ENCODE measurements at regions not wholly inside any gene's neighbourhood (a gene's known extent, or its start where the extent isn't known, plus 50 kb on each side); places are given as distances from the start of the nearest gene placed in this dataset.
"Not testable (repeated sequence)": the region's sequence is repeated elsewhere in the genome, so short reads cannot be mapped to it uniquely, and the experiment has no call there.

DNA sequence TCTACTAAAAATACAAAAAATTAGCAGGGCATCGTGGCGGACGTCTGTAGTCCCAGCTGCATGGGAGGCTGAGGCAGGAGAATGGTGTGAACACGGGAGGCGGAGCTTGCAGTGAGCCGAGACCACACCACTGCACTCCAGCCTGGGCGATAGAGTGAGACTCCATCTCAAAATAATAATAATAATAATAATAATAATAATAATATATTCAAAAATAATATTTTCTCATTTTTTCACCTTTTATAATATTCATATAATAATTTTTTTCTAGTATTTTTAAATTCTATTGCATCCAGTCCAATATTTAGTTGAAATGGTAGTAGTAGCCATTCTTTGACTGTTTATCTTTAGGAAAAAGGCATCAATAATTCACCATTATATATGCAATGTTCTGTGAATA, 1767.7 kb upstream of the ACO1 start:
- DNase-seq: not testable (repeated sequence)

DNA sequence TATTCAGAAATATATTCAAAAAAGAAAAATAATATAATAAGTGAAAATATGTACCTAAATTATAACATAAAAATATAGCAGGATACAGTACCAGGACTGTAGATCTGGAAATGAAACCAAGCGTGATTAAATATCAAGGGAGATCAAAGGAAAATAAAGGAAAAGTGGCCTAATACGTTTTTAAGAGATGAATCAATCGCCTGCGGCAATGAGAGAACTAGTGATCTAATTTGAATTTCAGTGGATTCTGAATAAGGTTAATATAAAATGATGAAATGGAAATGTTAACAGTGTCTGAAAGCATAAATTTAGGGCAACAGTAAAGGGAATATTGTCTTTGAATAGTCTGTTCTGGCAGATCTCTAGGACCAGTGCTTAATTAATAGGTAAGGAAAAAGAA, 1761.9 kb upstream of the ACO1 start:
- no peak for DNase-seq

DNA sequence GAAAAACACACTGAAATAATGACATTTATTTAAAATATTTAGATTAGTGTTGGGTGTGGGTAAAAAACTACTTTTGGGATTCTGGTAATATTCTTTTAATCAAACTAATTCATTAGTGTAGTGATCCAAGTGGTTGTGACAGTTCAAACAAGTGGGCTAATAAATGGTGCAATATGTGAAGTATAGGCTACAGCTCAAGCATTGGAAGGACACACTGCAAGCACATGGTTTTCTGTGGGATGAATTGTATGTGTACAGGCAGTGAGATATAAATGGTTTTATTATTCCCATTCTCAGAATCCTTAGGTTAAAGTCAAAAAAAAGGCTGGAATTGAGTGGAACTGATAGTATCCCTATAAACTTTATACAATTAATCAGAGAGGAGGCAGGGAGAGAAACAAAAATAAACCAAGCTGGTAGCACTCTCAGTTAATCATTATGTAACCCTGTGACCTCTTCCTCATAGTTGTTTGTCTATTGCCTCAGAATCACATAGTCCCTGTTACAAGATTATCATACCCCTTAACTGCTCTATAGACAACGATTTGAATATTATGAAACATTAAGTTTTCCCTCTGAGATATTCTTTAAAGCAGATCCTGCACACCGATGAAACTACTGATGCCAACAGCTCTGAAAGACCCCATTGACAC, 1755.4 kb upstream of the ACO1 start:
- DNase-seq: no peak

DNA sequence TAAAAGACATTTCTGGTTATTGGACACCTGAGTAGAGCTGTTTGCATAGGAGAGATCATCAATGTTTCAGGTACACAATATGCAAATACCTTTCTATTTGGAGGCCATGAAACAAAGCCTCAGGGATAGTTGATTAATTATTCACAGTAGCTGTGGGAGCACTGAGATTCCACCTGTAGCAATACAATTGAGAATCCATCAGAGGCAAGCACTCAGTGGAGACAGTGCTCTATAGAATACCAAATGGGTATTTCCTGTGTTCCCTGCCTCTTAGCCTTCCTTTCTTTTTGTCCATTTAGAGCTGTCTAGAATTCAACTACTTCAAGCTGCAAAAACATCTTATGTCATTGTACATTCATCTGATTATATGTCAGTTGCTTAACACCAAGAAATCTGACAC, 1754.0 kb upstream of the ACO1 start:
- DNase-seq: no peak

DNA sequence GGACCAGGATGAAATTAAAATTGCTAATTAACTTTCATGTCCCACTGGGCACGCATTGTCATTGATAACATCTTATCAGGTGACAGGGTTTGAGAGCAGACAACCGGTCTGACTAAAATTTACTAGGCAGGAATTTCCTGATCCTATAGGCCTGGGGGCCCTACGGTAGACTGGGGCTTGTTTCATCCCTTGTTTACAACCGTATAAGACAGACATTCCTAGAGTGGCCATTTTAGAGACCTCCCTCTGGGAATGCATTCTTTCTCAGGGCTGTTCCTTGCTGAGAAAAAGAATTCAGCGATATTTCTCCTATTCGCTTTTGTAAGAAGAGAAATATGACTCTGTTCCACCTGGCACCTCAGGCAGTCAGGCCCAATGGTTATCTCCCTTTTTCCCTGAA, 1737.8 kb upstream of the ACO1 start:
- DNase-seq: not testable (repeated sequence)

DNA sequence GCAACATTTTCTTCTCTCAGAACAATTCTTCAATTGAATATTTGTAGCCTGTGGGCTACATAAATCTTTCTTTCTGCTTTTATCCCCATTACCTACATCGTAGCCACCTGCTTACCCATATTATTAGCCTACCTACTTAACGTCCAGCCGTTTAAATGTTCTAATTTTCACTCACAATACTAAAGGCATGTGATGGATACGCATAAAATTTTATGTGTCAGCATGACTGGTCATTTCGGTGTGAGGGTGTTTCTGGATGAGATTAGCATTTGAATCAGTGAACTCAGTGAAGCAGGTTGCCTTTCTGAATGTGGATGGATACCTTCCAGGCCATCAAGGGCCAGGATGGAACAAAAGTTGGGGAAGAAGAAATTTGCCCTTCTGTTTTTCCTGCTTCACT, 1722.5 kb upstream of the ACO1 start:
- no peak for DNase-seq

DNA sequence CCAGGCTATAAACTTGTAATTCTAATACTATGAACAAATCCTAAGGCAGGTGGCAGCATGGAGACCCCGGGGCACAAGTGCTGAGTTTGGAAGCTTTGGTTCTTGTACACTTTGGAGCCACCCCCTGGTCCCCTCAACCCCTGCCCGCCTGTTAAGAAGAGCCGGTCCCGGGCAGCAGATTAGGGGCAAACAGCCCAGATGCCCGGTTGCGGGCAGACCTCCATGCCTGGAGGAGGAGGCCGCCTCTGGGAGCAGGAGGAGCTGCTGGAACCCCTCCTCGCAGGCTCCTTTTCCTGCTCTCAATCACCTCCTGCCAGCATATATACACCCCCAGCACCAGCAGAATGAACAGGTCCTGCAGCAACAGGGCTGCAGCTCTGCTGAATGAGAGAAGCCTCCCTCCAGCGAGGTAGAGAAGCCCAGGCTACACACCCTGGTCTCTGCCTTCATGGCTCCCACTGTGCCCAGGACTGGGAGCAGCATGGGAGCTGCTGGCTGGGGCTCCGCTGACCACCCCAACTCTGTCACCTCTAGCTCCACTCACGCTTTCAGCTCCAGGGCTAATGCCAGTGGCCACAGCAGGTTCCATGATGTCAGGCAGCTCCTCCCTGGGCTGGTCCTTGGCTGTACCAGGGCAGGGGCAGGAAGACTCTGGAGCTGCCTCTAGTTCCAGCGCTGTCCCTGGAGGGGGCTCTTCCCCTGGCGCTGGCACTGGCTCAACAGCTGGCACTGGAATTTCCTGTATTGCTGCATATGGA, 1713.5 kb upstream of the ACO1 start:
- DNase-seq: no peak

DNA sequence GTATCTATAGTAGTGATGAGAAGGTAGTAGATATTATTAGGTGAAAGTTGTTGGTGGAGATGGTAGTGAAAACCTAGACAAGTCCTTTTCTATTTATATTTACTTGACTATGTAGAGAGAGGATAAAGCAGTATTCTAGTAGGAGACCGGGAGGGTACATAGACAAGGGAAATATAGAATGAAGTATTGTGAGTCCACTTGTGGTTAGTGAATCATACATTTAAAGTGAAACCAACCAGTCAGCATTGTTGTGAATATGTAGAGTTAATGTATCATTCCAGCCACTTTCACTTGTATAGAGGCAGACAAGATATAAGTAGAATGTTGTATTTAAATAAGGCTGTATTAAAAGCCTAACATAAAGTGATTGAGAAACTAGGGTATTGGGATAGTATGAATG, 1711.3 kb upstream of the ACO1 start:
- DNase-seq: no peak

DNA sequence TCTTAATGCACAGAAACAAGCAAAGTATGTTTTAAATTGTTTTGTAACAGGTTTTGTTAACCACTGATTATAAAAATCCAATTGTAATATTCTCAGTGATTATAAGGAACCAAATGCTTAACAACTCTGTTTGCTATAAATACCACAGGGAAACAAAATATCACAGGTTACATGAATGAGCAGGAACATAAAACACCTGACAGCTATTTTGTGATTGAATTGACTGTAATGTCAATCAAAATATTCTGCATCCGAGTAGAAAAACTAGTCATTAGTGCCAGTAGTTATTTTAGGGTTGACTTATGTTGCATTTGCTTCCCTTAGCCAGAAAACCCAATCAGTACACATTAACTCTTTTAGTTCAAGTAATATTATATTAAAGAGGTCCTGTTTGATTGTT, 1707.8 kb upstream of the ACO1 start:
- DNase-seq: no peak

DNA sequence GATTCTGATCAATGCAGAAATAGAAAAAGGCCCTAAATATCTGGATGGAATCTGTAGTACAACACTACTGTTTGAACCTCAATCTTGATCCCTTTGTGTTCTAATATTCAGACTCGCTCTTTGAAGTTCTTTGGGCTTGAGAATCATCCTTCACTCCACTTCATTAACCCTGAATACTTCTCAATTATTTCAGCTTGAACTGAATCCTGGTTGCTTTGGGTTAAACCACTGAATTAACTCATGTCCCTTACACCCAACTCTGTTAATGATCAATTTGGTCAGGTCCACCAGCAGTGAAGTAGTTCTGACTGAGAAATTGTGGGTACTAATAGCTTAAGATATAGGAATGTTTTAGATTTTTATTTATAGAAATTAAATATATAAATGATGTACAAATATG, 1707.2 kb upstream of the ACO1 start:
- no peak for DNase-seq

DNA sequence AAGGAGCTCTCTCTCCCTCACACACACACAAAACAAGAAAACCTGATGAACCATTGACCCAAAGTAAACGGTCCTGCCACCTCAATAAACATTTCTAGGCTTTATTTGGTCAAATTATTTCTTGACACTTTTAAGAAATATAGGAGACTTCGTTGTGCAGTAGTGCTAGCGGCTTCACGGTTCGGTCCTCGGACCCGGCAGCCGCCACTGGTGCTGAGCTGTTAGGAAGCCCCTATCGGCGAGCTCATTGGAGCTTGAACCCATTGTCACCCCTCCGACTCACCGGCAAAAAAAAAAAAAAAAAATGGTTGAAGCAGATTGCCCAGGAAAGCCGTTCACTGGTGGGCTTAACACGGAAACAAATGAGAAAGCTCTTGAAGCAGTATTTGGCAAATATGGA, 1695.6 kb upstream of the ACO1 start:
- no peak for DNase-seq

DNA sequence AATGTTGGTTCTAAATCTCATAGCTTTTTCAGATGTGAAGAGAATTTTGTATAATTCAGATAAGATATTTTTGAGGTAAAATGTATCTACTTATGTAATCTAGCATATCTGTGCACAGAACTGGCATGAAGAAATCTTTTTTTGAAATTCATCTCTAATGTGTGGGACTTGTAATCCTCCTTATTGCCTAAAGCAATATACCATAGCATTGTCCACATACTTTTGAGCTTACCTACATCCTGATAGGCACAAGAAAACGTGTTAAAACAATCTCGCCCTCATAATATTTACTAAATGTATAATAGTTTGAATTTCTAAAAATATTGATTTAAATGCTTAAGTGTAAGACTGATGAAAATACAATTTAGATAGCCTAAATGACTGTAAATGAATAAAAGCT, 1686.5 kb upstream of the ACO1 start:
- DNase-seq: no peak

DNA sequence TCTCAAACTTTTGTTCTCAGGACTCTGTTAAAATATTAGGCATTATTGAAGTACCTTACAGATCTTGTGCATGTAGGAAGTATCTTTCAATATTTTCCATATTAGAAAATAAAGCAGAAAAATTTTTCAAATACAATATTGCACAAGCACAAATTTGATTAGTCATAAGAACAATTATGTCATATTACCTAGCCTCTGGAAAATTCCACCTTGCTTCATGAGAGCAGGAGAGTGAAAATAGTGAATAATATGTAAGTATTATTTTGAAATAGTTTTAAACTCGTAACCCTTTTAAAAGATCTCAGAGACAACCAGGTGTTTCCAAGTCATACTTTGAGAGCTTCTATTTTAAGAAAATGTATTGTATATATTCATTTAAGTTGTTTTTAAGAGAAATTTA, 1672.9 kb upstream of the ACO1 start:
- no peak for DNase-seq

DNA sequence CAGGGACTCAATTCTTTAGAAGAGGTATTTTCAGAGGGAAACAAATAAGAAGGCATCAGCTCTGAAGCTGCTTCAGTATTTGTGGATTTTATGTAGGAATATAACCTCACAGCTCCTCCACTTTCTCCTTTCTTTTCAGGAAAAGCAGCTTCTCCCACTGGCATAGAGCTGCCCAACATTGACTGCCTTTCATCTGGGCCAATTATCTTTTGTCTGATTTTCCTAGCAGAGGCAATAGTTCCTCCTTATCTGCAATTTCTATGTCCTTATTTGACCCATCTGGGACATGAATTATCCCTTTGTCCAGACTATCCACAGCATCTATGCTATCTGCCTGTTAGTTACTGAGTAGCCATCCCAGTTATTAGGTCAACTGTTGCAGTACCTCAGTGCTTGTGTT, 1671.2 kb upstream of the ACO1 start:
- no peak for DNase-seq

DNA sequence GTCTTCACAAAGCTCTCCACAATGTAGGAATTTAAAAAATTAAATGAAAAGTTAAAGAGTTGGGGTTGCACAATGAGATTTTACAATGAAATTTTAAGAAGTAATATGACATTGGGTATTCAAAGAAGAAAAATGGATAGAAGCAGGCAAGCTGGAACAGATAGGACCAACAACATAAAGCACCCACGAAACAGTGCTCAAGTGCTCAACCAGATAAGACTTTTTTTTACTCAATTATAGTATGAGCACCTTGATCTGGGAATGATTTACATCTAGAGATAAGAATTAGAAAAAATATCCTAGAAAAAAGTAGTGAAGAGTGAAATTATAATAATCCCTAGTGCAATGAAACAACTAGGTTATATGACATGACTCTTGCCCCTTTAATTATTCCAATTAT, 1670.1 kb upstream of the ACO1 start:
- no peak for DNase-seq

DNA sequence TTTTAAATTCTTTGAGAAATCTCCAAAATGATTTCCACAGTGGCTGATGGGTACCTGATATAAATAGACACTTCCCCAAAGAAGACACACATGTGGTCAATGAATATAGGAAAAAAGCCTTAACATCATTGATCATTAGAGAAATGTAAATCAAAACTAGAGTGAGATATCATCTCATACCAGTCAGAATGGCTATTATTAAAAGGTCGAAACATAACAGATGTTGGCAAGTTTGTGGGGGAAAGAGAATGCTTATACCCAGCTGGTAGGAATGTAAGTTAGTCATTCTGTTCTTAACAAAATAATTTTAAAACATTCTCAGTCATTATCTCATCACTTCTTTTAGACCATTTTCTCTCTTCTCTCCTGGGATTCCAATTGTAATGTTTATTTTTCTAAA, 1666.0 kb upstream of the ACO1 start:
- DNase-seq: no peak

DNA sequence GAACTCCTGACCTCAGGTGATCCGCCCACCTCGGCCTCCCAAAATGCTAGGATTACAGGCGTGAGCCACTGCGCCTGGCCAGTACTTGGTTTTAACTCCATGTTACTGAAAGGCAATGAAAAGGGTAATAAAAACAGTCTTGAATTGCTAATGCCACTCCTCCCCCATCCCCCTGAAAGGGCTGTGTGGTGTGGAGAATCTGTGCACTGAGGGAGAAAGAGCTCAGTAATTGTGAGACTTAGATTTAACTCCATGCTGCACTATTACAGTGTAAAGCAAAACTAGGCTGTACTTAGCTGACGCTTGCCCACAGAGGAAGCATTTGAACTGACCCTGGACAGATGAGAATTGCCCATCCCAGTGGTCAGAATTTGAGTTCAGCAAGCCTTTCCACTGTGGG, 1662.4 kb upstream of the ACO1 start:
- DNase-seq: no peak

DNA sequence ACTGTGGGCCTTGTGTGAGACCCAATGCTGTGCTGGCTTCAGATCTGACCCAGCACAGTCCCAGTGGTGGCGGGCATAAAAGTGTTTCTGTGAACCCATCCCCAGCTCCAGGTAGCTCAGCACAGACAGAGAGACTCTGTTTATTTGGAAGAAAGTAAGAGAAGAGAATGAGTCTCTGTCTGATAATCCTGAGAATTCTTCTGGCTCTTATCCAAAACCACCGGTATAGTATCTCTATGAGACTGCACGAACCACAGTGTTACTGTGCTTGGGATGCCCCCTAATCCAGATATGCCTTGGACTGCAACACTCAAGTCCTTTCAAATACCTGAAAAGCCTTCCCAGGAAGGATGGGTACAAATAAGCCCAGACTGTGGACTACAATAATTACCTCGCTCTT, 1660.8 kb upstream of the ACO1 start:
- no peak for DNase-seq

DNA sequence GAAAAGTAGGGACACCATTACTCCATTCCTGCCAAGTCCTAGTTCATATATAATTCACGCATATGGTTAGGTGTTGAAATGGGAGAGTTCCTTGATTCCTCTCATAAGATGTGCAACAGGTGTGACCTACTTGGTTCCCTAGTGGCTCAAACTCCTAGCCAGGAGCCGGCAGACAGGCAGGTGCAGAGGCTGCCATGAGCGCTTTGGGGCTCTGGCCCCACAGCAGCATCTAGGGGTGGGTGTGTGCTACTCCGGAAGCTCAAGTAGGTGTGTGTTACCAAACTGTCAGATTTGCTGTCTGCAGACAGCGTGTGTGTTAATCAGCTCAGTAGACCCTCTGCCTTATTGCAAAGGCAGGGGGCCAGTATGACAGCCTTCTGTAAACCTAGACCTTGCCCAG, 1652.4 kb upstream of the ACO1 start:
- DNase-seq: no peak

DNA sequence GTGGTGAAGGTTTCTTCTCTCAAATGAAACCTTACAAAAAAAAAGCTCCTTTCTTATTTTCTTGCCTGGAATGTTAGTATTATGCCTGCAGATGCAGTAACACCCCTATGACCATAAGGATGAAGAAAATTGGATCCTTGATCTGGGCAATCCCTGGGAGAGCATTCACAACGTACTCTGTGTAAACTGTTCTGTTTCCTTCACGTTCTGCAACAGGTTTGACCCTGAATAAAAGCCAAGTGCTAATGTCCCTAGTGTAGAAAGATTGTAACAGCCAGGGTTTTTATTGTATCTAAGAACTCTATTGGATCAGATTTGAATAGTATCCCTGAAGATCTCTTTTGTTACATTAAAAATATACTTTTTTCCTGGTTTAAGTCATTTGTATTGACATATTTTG, 1639.6 kb upstream of the ACO1 start:
- no peak for DNase-seq

DNA sequence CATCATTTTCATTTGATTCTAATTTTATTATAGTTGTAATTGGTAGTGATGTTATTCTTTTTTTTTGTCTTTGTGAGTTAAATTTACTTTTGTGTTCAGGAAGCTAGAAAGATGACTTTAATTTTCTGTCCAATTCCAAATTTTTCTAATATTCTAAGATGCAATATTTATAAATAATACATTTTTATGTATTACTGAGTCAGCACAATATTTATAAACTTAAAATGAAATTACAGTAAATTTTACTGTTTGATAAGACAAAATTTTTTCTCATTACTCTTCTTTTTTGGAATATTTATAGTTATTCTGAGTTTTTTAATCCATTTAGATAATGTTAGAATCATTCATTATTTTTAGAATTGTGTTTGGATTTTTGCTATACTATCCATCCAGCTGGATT, 1637.9 kb upstream of the ACO1 start:
- DNase-seq: no peak

DNA sequence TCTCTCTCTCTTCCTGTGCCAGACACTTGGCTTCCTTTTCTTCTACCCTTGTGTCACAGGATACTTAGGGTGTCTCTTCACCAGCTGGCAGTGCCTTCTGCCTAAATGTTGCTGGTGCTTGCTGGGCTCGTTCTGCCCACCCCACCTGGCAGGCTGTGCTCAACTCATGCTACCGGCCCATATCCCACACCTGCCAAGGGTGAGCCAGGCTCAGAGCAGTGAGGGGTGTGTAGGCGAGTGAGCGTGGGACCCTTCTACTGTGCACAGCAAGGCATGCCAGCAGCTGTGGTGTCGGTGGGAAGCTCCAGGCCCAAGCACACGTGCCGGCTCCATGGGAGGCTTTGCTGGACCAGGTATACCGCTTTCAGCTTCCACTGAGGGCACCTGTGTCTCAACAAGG, 1626.7 kb upstream of the ACO1 start:
- DNase-seq: no peak

DNA sequence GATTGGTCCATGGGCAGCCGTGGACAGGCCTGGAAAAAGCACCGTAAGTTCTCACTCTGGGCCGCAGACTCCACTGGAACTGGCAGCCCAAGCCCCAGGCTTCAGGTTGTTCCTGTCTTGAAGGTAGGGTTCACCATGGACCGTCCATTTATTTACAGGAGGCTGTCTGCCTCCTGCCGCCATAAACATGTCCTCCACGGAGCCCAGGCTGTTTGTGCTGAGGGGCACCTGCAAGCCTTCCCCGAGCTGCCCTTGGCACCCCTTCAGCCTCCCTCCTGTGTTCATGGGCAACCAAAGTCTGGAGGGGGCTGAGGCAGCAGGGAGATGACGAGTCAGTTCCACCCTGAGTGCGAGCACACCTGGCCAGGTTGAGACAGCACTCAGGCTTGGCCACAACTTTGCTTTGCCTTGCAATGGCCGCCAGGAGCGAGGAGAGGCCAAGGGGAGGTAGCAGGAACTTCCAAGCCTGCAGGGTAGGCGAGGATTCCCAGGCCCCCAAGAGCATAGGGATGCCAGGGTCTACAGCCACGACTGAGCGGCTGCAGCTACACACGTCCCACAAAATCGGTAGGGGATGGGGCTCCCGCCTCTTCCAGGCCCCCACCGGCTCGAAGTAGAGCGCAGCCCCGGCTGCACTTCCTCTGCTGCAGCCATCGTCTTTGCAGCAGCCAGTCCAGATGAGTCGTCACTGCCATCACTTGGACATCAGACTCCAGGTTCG, 1625.6 kb upstream of the ACO1 start:
- DNase-seq: no peak

DNA sequence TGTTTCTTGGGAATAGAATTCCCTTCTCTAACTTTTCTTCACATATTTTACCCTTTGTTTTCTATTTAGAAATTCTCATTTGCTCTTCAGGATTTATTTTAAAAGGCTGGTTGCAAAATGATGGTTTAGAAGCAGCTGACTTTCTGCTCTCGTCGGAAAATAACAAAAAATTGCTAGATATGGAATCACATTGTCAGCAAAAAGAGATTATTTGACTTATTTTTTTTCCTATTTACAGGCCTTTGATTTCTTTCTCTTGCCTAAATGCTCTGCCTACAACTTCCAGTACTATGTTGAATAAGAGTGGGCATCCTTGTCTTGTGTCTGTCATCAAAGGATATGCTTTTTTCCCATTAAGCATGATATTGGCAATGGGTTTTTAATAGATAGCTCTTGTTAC, 1619.1 kb upstream of the ACO1 start:
- no peak for DNase-seq

Measured in T-helper 9 cell (primary cell).